Gastrocnemius medialis (tissue), 4 donors: ENCODE measurements at regions not wholly inside any gene's neighbourhood (a gene's known extent, or its start where the extent isn't known, plus 50 kb on each side); places are given as distances from the start of the nearest gene placed in this dataset.

ENCODE experiments used
- ATAC-seq, 2 donors: fragments of 150-250 bp; one replicate each; pipeline ENCODE4 v1.9.1; 2016
- DNase-seq, 2 donors: peaks; one replicate each; pipeline ENCODE4 v3.0.0-alpha.2; 2019
- H3K27ac ChIP-seq, 4 donors: fragments of 200-600 bp; sonication (generic); 1 replicate in 1 of 4; 2 replicates in 3 of 4; pipeline ENCODE4 v1.5.1; 2016 to 2018; ENCODE audit warnings: mild to moderate bottlenecking in 2 of 4, moderate library complexity in 1 of 4
- H3K27me3 ChIP-seq, 3 donors: fragments of 200-600 bp; sonication (generic) in 2 of 3; 1 replicate in 1 of 3; 2 replicates in 2 of 3; pipeline versions ENCODE4 v1.5.1 to v1.6.0; 2016 to 2019; ENCODE audit warnings: mild to moderate bottlenecking in 1 of 3, moderate library complexity in 1 of 3
- H3K36me3 ChIP-seq, 2 donors: fragments of 200-600 bp; sonication (generic) in 1 of 2; one replicate each; pipeline ENCODE4 v1.5.1; 2017 to 2018
- H3K4me1 ChIP-seq, 2 donors: fragments of 200-600 bp; sonication (generic) in 1 of 2; one replicate each; pipeline ENCODE4 v1.5.1; 2016 to 2017; ENCODE audit warnings: mild to moderate bottlenecking in 2 of 2
- H3K4me3 ChIP-seq, 4 donors: fragments of 200-600 bp; sonication (generic) in 3 of 4; 1 replicate in 1 of 4; 2 replicates in 3 of 4; pipeline ENCODE4 v1.5.1; 2016 to 2019; ENCODE audit warnings: mild to moderate bottlenecking in 2 of 4
- H3K9me3 ChIP-seq, 3 donors: fragments of 200-600 bp; sonication (generic) in 2 of 3; 1 replicate in 1 of 3; 2 replicates in 2 of 3; pipeline ENCODE4 v1.5.1; 2016 to 2019
- CTCF ChIP-seq, 5 experiments: fragments of 450-650 bp in 3 of 5; fragments of 200-600 bp in 2 of 5; sonication (generic) in 2 of 5; IDR thresholded peaks in 4 of 5; conservative IDR thresholded peaks in 1 of 5; 1 replicate in 4 of 5; 2 replicates in 1 of 5; pipeline ENCODE4 v1.5.1; 2016 to 2019; ENCODE audit warnings: antibody characterized with exemption in 5 of 5, mild to moderate bottlenecking in 3 of 5, moderate library complexity in 3 of 5
- POLR2A ChIP-seq, 2 donors: fragments of 450-650 bp; IDR thresholded peaks; one replicate each; pipeline ENCODE4 v1.6.1; 2017; ENCODE audit warnings: antibody characterized with exemption in 2 of 2, mild to moderate bottlenecking in 2 of 2, moderate library complexity in 2 of 2
- in situ Hi-C, 4 donors: fragments of 200-750 bp; cut with MboI; loops; one replicate each; pipeline versions ENCODE4 v1.15.0 to v1.8.0; 2017; ENCODE audit warnings: low sequenced_read_pairs in 4 of 4
- intact Hi-C: fragments of 100-400 bp; cut with DNase I; formaldehyde crosslinking; loops from one replicate; pipeline ENCODE4 v1.15.1; 2023; ENCODE audit warnings: low total_unique reads

GRCh38 chr18:78228974-78229373 is 750.6 kb upstream of the SALL3 start:
- no peaks in the 10 kb centered on the region for H3K27me3 ChIP-seq
- no peaks in the 10 kb centered on the region for H3K9me3 ChIP-seq
- no peak for DNase-seq
- H3K27ac ChIP-seq = no peak overlapping the region
- no peaks in the 10 kb centered on the region for H3K4me1 ChIP-seq
- in situ Hi-C loops = no loop called here
- H3K4me3 ChIP-seq = no peak overlapping the region
- no peaks in the 10 kb centered on the region for H3K36me3 ChIP-seq
- no peak for TF ChIP-seq POLR2A (IDR thresholded peaks at IDR 0.05)
- TF ChIP-seq CTCF (IDR thresholded peaks at IDR 0.05 in 4 of 5, conservative IDR thresholded peaks at IDR 0.05 in 1 of 5) = no peak
- intact Hi-C loops = no loop called here
- ATAC-seq = no peak

GRCh38 chr18:78230911-78231310 is 748.7 kb upstream of the SALL3 start:
- Histone ChIP-seq H3K4me3 (no peak overlapping the region), H3K36me3 (no peaks in the 10 kb centered on the region), H3K27ac (no peak overlapping the region), H3K9me3 (no peaks in the 10 kb centered on the region), H3K27me3 (no peaks in the 10 kb centered on the region), H3K4me1 (no peaks in the 10 kb centered on the region)
- no peak for ATAC-seq
- in situ Hi-C loops = no loop called here
- DNase-seq = no peak
- intact Hi-C loops = no loop called here
- TF ChIP-seq CTCF (IDR thresholded peaks at IDR 0.05 in 4 of 5, conservative IDR thresholded peaks at IDR 0.05 in 1 of 5) (no peak), POLR2A (IDR thresholded peaks at IDR 0.05) (no peak)

- H3K27ac ChIP-seq = no peak overlapping the region
- in situ Hi-C loops (no loop called here), intact Hi-C loops (no loop called here)
- no peaks in the 10 kb centered on the region for H3K9me3 ChIP-seq
- H3K36me3 ChIP-seq = no peaks in the 10 kb centered on the region
- H3K4me1 ChIP-seq = no peaks in the 10 kb centered on the region
- no peaks in the 10 kb centered on the region for H3K27me3 ChIP-seq
- DNase-seq = no peak
- ATAC-seq = no peak
- TF ChIP-seq POLR2A (IDR thresholded peaks at IDR 0.05) (no peak), CTCF (IDR thresholded peaks at IDR 0.05 in 4 of 5, conservative IDR thresholded peaks at IDR 0.05 in 1 of 5) (no peak)
- no peak overlapping the region for H3K4me3 ChIP-seq
Measured at GRCh38 chr18:78232196-78232595, 747.4 kb upstream of the SALL3 start.

- ATAC-seq = no peak
- no peak overlapping the region for H3K4me3 ChIP-seq
- H3K27ac ChIP-seq = no peak overlapping the region
- H3K27me3 ChIP-seq = no peaks in the 10 kb centered on the region
- intact Hi-C loops = no loop called here
- no peaks in the 10 kb centered on the region for H3K9me3 ChIP-seq
- H3K36me3 ChIP-seq = no peaks in the 10 kb centered on the region
- no peaks in the 10 kb centered on the region for H3K4me1 ChIP-seq
- DNase-seq = no peak
- TF ChIP-seq POLR2A (IDR thresholded peaks at IDR 0.05) (no peak), CTCF (IDR thresholded peaks at IDR 0.05 in 4 of 5, conservative IDR thresholded peaks at IDR 0.05 in 1 of 5) (no peak)
- in situ Hi-C loops = no loop called here
Measured at GRCh38 chr18:78237864-78238263, 741.8 kb upstream of the SALL3 start.

GRCh38 chr18:78238404-78239089 is 741.1 kb upstream of the SALL3 start:
- Histone ChIP-seq H3K27ac (no peak overlapping the region), H3K4me1 (no peaks in the 10 kb centered on the region), H3K36me3 (no peaks in the 10 kb centered on the region), H3K9me3 (no peaks in the 10 kb centered on the region), H3K4me3 (no peak overlapping the region), H3K27me3 (no peaks in the 10 kb centered on the region)
- in situ Hi-C loops = no loop called here
- DNase-seq = no peak
- intact Hi-C loops = no loop called here
- TF ChIP-seq POLR2A (IDR thresholded peaks at IDR 0.05) (no peak), CTCF (IDR thresholded peaks at IDR 0.05 in 4 of 5, conservative IDR thresholded peaks at IDR 0.05 in 1 of 5) (no peak)
- no peak for ATAC-seq
